HG03103 (cell line): ENCODE measurements at regions not wholly inside any gene's neighbourhood (a gene's known extent, or its start where the extent isn't known, plus 50 kb on each side); places are given as distances from the start of the nearest gene placed in this dataset.

Experiments used
- ATAC-seq: cut with Tn5 transposase; IDR thresholded peaks from one replicate; pipeline ENCODE4 v1.9.1; 2021; ENCODE audit warnings: low read depth; ENCODE audit not compliant: unreplicated experiment

DNA sequence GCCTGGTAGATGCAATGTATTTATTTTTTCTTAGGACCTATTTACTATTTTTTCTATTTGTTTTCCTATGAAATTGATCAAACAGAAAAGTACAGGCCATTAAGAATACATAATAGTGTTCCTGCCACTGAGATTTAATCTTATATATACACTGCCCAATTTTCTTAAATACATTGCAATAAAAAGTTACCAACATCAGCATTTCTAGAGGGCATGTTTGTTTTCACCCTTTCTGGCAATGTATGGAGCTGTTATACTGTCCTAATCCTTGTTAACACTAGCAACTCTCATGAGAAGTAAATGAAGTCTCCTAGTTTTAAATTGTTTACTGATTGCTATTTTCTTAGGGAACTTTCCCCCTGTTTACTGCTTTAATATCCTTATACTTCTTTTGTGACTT is 359.1 kb upstream of the SEMA3A start:
- ATAC-seq: no peak

DNA sequence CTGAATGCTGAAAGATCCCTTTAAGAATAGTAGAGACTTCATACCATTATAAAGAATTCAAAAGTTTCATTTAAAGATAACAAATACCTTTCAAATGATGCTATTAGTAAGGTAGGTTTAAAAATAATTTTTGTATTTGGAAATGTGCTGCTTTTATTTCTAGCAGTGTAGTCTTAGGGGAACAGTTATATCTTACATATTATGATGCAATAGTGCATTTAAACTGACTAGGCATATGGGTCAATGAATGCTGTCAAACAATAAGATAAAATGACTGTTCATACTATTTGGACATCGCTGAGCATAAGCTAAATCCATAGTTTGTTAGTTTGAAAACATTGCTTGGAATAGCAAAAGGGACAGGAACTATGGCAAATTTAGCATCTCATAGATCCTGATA is 354.8 kb upstream of the SEMA3A start:
- no peak for ATAC-seq

DNA sequence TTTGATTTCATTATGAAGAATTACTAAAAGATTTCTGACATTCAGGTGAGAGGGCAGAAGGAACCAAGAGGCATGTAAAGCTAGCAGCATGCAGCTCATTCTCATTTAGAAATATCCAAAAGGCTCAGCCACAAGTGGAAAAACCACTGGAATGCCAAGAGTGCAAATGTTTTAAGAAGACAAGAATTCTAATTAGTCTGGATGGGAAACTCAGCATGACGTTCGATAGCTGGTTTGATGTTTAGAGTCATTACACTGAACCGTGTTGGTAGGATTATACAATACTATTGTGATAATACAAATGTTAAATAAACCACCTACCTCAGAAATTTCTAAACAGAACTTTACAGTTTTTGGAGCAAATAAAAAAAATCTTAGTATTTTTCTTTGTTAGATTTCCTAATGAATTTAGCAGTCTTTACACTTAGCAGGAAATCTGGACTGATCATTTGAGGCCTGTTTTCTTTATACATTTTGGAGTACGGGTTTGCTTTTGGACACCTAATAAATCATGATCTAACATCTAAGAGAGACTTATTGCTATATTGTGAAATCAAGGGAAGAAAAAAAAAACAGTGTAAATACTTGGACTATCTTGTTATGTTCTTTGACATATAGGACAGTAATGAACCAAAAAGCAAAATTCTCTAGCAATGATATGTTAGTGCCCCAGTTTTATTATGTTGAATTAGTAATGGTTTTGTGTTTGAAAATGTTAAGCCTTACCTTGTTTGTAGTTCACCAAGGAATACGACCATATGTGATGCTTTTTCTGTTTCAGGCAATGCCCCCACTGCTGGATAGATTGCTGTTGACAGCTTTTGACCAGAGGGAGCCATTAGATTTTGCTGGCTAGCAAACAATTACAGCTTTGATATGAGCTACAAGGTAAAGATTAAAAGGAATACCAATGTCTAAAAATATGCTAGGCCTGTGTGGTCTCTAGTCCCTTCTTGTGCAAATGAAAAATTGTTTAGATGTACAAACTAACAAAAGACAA is 354.1 kb upstream of the SEMA3A start:
- ATAC-seq: no peak

DNA sequence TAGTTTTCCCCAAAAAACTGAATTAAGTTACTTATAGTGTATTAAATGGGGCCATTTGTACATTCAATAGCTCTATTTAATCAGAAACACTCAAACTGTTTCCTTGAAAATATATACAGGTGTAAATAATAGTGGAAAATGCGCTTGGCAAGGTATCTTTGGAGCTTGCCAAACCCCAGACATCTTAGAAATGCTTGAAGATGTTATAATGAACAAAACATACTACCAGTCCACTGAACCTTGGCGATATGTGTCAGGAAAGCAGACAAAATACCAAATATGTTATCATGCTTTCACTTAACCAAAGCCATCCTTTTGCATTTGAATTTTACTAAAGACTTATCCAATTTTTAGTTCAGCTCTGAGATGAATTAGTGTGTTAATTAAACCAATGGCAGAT is 352.7 kb upstream of the SEMA3A start:
- ATAC-seq: no peak

DNA sequence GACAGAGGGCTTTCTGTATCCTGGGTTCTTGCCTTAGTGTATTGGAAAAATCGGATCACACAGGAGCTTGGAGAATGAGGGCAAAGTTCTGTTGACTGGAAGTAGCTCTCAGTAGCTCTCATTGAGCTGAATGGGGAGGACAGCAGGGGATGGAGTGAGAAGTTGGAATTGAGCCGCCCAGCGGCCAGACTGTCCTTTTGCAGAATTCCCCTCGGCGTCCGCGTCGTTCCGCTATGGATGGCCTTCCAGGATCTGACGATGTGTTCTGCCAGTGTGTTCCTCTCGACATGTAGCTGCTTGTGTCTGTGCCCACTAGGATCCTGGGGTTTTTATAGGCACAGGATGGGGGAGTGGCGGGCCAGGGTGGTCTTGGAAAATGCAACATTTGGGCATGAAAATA is 351.8 kb upstream of the SEMA3A start:
- no peak for ATAC-seq

DNA sequence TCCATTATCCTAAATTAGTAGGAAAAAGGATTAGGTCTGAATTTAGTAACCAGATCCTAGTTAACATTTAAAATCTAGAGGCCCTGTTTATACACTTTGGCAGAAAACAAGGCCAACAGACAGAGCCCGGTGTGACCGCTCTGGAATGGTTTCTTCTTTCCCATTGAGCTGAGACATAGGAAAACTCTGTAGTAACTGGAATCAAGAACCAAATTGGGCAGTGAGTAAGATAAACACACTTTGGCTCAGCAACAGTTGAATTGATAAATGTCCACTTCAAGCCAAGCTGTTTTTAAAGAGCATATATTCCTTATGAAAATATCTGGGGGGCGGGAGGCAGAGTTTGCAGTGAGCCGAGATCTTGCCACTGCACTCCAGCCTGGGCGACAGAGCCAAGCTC is 343.7 kb upstream of the SEMA3A start:
- ATAC-seq: no peak

DNA sequence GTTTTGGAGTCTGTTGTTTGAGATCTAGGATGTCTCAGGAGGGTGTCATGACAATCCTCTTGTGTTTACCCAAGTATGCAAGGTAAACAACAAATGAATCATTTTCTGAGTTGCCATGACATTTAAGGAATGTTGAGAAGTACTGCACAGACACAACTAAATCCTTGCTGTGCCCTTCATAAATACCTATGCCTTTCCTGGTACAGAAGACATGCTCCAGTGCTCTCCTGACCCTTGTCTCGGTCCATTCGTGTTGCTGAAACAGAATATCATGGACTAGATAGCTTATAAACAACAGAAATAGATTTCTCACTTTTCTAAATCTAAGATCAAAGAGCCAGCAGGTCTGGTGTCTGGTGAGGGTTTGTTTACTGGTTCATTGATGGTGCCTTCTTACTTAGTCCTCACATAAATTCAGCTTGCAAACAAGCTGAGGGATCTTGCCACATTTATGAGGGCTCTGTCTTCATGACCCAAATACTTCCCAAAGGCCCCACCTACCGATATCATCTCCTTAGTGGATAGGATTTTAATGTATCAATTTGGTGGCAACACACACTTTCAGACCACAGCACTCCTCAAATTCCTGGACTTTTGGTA is 341.8 kb upstream of the SEMA3A start:
- no peak for ATAC-seq

DNA sequence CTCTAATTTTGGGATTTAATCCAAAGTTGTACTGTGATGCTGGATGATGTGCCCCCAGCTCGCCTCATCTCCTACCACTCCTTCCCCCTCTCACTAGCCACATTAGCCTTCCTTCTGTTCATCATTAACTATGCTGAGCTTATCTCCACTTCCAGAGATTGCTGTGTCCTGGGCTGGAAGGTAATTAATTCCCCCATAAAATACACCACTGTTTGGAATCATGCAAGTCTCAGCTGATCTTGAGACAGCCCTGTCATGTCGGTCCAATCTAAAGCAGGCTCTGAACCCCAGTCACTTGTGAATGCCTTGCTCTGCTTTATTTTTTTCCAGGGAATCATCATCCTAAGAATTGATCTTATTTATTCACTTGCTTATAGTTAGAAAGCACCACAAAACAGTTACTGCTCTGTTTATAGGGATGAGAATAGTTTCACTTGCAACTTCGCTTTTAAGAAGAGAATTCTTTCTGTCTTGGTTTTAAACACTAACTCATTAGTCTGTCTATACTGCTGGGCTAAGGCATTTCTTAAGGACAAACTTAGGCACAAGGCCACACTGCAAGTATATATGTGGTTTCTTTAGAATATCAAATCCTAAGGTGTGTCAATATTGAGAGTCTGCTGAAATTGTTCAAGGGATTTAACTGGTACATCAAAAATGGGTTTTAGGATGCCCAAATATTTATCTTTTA is 341.1 kb upstream of the SEMA3A start:
- ATAC-seq: no peak

DNA sequence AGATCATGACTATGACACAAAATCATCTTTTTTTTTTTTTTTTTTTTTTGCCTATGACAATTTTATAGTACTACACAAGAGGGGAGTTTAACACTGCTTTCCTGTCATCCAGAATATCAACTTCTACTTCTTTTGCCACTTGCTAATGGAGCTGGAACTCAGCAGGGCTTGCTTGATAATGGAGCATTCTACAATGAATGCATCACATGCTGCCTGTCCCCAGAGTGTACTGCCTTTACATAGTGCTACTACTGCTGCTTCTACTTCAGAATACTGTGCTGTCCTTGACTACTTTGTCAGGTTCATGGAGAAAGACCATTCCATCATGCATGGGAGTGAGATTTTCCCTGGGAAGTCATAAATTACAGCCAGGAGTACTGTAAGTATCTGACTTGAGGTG is 338.6 kb upstream of the SEMA3A start:
- no peak for ATAC-seq

DNA sequence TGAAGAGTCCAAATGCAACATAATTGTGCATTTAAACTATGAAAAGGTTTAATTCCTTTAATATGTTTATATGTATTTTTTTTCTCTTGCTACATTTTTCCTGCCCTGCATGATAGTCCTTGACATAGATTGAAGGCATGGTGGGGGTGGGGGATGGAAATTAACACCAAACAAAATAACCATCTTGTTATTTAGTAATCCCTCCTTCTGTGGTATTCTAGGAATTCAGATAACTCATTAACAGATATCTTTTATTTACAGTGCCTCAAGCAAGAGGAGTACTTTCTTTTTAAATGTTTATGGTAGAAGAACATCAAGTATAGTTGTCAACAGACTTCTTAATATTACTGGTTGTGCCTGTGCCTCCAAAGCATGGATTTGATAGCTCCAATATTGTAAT is 337.6 kb upstream of the SEMA3A start:
- no peak for ATAC-seq

DNA sequence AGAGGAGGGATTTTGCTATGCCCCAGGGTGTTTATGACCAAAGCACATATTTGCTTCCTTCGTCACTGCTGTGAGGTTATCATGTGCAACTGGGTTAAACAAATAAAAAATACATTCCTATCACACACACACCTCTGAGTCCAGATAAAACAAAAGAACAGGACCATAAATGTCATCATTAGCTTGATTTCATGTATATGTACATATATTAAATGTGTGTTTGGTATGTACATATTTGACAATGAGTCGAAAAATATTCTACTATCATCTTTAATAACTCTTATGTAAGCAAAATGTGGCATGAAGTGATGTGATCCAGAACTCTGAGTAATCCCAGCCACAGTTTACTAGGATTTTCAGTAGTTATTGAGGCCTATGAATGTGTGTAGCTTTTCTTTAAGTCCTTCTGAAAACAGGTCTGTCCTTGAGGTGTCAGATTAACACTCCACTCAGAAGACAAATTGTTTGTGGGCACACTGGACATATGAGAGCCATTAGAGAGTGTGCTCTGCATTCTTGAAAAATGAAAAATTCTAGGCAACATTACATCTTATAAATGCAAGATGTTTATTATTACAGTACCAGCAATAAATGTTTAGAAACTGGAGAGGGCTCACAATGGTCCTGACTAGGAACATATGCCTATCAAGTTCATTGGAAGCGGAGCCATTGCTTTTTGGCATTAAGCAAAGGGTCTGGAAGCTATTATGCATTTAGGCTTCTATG is 335.1 kb upstream of the SEMA3A start:
- no peak for ATAC-seq

DNA sequence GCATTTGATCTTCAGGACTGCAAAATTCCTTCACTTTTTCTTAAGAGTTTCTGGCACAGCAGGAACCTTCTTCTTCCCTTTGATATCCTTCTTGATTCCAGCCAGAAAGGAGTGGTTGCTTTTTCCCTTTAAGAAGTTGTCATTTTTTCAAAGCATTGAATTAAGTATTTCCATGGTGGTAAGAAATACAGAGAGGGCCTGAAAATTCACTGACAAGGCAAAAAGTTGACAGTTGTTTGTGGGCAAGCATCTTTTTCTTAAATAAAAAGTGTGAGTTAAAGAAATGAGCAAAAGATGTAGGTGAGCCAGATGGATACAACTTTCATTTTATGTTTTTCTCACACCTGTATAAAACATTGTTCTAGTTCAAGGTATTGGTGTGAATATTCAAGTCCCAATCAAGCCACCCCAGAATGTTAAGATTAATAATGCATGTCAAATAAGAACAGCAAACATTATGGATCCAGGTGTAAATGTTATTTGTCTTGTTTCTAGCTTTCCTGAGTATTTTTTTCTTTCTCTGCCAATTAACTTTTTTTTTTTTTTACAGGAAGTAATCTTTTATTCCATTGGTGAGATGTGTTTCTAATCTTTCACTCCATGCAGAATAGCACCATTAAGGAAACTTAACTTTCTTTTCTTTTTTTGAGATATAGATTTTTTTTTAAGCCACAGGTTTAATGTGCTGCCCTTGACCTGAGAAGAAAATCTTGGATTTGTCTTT is 334.3 kb upstream of the SEMA3A start:
- ATAC-seq: no peak

DNA sequence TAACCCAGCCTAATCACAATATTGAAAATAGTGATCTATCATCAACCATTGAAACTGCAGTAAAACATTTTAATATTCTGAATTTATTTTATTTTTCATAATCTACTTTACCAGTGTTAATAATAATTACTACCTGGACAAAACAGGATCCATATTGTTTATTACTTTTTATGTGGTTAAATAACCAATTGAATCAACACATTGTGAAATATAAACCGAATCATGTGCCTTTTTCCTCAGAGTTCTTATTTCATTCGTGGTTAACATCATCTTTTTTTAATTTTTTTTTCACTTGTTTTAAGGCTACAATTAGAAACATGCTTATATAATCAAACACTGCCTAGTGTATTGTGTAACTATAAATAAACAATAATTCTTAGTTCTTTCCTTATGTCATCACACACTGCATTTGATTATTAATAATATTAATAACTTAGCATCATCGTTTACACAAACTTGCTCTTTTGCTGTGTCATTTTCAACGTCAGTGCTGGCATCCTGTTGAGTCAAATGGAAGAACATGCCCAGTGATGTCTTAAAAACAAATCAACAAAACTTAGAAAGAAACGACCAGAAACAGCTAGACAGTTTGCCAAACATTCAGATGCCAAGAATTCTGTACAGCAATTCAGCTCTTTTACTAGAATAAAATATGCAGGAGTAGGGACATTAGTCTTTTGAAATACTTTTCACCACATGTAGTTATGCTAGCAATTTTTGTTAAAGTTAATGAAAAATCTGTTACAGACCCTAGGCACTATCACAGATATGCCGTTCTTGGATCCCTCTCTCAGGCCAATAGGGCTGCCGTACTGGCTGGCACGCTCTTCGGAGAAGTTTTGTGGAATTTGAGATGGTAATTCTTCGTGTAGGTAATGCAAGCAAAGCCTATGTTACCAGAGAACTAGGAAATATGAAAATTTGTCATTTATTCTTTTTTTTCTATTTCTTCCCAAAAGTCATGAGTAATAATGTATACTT is 330.4 kb upstream of the SEMA3A start:
- no peak for ATAC-seq

DNA sequence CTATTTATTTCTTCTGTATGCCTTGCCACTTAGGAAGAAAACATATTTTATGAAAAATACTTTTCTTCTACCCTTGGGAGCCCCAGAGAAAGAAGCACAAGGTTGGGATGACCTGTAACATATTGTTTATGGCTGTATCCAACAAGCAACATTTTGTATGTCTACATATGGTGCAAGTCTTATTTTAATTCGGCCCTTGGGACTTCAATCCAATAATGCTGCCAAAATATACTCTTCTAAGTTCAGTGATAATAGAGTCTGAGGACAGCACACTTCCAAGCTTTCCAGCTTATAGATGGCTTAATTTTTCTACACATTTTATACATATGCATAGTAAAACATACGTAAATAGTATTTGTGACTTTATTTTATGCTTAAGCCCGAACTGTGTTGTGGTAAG is 318.5 kb upstream of the SEMA3A start:
- ATAC-seq: no peak

DNA sequence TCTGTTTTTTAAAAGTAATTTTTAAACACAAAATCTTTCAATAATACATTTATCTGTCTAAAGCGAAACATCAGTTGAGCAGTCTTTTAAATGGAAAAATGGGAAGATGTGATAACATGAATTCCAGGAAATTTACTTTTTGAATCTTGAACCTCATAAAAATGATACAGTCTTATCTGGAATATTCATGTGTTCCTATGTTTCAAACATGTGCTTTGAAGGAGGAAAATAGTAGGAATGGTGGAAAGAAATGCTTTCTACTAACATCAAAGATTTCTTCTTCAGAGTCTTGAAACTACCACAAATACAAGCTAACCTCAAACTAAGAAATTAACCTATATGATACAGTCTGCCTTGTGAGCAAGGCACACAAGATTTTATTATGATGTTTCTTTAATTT is 317.5 kb upstream of the SEMA3A start:
- ATAC-seq: no peak

DNA sequence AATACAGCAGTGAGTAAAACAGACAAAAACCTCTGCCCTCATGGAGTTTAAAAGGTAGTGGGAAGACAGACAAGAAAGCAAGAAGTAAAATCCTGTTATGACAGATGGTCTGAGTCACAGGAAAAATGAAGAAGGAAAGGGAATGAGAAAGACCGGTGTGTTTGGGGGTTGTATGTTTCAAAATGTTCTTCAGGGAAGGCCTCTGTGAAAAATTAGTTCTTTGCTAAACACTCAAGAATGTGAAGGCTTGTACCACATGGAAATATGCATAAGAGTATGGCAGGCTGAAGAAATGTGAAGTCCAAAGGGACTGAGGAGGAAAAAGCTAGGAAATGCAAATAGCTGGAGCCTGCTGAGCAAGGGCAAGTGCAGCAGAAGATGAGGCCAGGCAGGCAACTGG is 315.9 kb upstream of the SEMA3A start:
- ATAC-seq: no peak

DNA sequence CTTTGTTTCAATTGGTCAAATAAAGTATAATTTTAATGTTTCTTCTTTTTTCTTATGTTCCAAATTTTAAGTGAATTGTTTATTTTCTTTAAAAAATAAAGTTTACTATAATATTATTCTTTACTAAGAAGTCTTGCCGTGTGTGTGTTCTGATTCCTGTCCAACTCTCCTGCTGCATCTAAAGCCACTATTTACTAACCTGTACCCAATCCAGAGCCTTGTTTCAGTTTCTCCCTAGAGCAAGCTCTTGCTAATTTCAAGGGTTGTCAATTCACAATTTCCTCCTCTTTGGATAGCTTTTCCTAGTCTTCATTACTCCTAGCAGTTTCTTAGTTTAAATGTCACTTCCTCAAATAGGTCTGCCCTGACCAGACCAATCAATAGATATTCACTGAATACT is 314.9 kb upstream of the SEMA3A start:
- ATAC-seq: no peak

DNA sequence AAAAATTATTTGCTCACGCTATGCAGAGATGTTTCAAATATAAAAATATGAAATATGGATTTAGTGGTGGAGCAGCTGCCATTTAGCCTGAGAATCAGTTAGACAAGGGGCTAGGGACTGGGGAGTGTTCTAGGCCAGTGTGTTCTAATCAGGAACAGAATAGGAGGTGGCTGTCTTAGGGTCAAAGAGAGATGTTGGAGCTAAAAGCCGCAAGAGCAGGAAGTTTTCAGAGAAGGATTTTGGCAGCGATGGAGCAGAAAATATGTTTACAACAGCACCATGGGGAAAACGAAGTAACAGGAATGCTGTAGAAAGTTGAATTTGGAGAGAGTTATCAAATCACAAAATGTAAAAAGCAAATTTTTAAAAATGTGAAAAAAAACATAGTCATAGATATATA is 314.0 kb upstream of the SEMA3A start:
- ATAC-seq: no peak

DNA sequence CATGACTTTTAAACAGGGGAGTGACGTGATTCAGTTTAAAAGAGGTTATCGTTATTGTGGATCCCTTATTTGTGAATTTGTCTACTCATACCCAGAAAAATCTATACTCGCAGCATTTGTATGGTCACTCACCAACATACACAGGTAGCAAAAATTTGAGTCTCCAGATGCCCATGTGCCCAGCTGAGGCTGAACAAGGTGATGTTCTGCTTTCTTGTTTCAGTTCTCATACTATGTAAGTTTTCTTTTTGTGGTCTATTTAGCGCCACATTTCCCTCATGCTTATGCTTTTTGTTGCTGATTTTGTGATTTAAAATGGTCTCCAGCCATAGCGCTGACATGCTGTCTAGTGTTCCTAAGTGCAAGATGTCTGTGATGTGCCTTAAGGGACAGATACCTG is 312.9 kb upstream of the SEMA3A start:
- ATAC-seq: no peak
